H4 (cell line): ENCODE measurements at regions not wholly inside any gene's neighbourhood (a gene's known extent, or its start where the extent isn't known, plus 50 kb on each side); places are given as distances from the start of the nearest gene placed in this dataset.

ENCODE experiments used
- DNase-seq: peaks from one replicate; pipeline ENCODE4 v3.0.0-alpha.2; 2015; ENCODE audit warnings: low spot score

DNA sequence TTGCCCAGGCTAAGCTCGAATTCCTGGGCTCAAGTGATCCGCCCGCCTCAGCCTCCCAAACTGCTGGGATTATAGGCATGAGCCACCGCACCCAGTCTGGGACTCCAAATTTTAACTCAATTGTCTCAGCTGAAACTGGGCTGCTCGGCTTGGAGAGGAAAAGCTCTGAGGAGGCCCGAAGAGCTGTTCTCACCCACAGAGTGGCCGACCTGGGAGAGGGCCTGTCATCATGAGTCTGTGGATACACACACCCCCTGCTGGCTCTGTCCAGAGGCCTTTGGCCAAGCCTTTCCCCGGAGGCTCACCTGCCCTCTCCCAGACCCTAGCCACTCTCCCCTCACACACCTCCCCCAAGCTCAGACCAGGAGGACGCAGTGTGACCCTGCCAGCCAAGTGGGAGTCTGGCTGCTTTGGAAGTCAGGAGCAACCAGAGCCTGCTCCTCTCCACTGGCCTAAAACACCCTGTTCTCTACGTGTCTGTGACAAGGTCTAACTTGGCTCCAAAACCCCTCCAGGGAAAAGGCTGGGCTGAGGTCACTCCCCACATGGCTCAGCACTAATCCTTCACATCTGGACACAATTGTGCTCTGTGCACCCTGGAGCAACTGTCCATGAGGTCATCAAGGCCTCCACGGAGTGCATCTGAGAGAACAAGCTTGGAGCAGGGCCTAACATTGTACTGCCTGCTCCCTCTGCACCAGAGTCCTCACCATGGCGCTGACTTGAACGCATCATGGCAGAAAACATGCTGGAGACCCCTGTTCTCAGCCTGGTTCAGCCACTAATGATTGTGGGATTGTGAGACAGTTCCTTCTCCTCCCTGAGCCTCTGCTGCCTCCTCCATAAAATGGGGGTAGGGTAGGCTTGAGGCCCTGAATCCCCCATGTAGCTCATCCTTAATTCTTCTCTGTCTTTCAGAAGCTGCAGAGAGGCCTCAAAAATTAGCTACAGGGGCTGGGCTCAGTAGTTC, 49.9 kb upstream of the RAB6C start:
- DNase-seq, result peak; percentile 80
